Activated naive CD8-positive, alpha-beta T cell treated with anti-CD3 and anti-CD28 coated beads, Interleukin-2, amount 50 U/mL, for 24 hours (primary cell): ENCODE measurements at regions not wholly inside any gene's neighbourhood (a gene's known extent, or its start where the extent isn't known, plus 50 kb on each side); places are given as distances from the start of the nearest gene placed in this dataset.
"Not testable (repeated sequence)": the region's sequence is repeated elsewhere in the genome, so short reads cannot be mapped to it uniquely, and the experiment has no call there.

ENCODE experiments used
- ATAC-seq: fragments of 150-1000 bp; cut with Tn5 transposase; one replicate; pipeline ENCODE4 v1.10.0; 2021
- DNase-seq: peaks from one replicate; pipeline ENCODE4 v3.0.0; 2021
- H3K27ac Mint-ChIP-seq: one replicate; pipeline ENCODE4 v1.8.0; 2021; ENCODE audit warnings: mild to moderate bottlenecking, mixed read lengths
- H3K27me3 Mint-ChIP-seq: one replicate; pipeline ENCODE4 v1.8.0; 2021; ENCODE audit warnings: mixed read lengths
- H3K36me3 Mint-ChIP-seq: one replicate; pipeline ENCODE4 v1.8.0; 2021; ENCODE audit warnings: low read depth, mixed read lengths
- H3K4me1 Mint-ChIP-seq: one replicate; pipeline ENCODE4 v1.8.0; 2021; ENCODE audit warnings: mixed read lengths
- H3K4me3 Mint-ChIP-seq: one replicate; pipeline ENCODE4 v1.8.0; 2021; ENCODE audit warnings: mild to moderate bottlenecking, moderate library complexity, mixed read lengths
- H3K9me3 Mint-ChIP-seq: one replicate; pipeline ENCODE4 v1.8.0; 2021; ENCODE audit warnings: mixed read lengths

GRCh38 chr22:49674479-49675050 lies 153.1 kb downstream of the BRD1 start:
- no peak overlapping the region for H3K27ac Mint-ChIP-seq
- no peaks in the 10 kb centered on the region for H3K36me3 Mint-ChIP-seq
- peaks cover 16% of the 10 kb centered on the region for H3K4me1 Mint-ChIP-seq
- DNase-seq: no peak
- peaks cover 21% of the 10 kb centered on the region for H3K27me3 Mint-ChIP-seq
- H3K9me3 Mint-ChIP-seq: no peaks in the 10 kb centered on the region
- H3K4me3 Mint-ChIP-seq: no peak overlapping the region
- ATAC-seq: no peak

- ATAC-seq (no peak), DNase-seq (no peak)
- H3K4me1 Mint-ChIP-seq: peaks cover 16% of the 10 kb centered on the region
- no peaks in the 10 kb centered on the region for H3K36me3 Mint-ChIP-seq
- H3K27ac Mint-ChIP-seq: no peak overlapping the region
- no peak overlapping the region for H3K4me3 Mint-ChIP-seq
- H3K27me3 Mint-ChIP-seq: peaks cover 21% of the 10 kb centered on the region
- no peaks in the 10 kb centered on the region for H3K9me3 Mint-ChIP-seq
These were observed 154.6 kb downstream of the BRD1 start for GRCh38 chr22:49673048-49673447.

- Mint-ChIP-seq H3K4me1 (peaks cover 19% of the 10 kb centered on the region), H3K9me3 (no peaks in the 10 kb centered on the region), H3K27me3 (peaks cover 21% of the 10 kb centered on the region), H3K36me3 (no peaks in the 10 kb centered on the region), H3K4me3 (no peak overlapping the region), H3K27ac (no peak overlapping the region)
- DNase-seq (no peak), ATAC-seq (no peak)
These were observed 155.6 kb downstream of the BRD1 start for GRCh38 chr22:49672014-49672516.

- Mint-ChIP-seq H3K36me3 (no peaks in the 10 kb centered on the region), H3K9me3 (no peaks in the 10 kb centered on the region), H3K27me3 (peaks cover 21% of the 10 kb centered on the region), H3K4me1 (peaks cover 25% of the 10 kb centered on the region), H3K4me3 (peak overlapping the region; percentile 55), H3K27ac (no peak overlapping the region)
- DNase-seq (no peak), ATAC-seq (no peak)
These were observed 156.2 kb downstream of the BRD1 start for GRCh38 chr22:49671331-49672013.

GRCh38 chr22:49670456-49671330 lies 157.0 kb downstream of the BRD1 start:
- H3K36me3 Mint-ChIP-seq: no peaks in the 10 kb centered on the region
- peak overlapping the region; percentile 55 for H3K4me3 Mint-ChIP-seq
- H3K27me3 Mint-ChIP-seq: peaks cover 21% of the 10 kb centered on the region
- H3K9me3 Mint-ChIP-seq: no peaks in the 10 kb centered on the region
- ATAC-seq (peak; percentile 63), DNase-seq (peak; percentile 44)
- no peak overlapping the region for H3K27ac Mint-ChIP-seq
- peaks cover 30% of the 10 kb centered on the region for H3K4me1 Mint-ChIP-seq

GRCh38 chr22:49669969-49670455 lies 157.7 kb downstream of the BRD1 start:
- not testable (repeated sequence) for H3K9me3 Mint-ChIP-seq, DNase-seq, H3K36me3 Mint-ChIP-seq, H3K27ac Mint-ChIP-seq
- peak; percentile 34 for ATAC-seq
- H3K4me1 Mint-ChIP-seq: peaks cover 30% of the 10 kb centered on the region
- peak overlapping the region; percentile 49 for H3K4me3 Mint-ChIP-seq
- H3K27me3 Mint-ChIP-seq: peaks cover 21% of the 10 kb centered on the region

DNA sequence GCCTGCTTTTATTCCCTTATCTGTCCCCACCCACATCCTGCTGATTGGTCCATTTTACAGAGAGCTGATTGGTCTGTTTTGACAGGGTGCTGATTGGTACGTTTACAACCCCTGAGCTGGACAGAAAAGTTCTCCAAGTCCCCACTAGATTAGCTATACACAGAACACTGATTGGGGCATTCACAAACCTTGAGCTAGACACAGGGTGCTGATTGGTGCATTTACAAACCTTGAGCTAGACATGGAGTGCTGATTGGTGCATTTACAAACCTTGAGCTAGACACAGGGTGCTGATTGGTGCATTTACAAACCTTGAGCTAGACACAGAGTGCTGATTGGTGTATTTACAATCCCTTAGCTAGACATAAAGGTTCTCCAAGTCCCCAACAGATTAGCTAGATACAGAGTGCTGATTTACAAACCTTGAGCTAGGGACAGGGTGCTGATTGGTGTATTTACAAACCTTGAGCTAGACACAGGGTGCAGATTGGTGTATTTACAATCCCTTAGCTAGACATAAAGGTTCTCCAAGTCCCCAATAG lies 158.2 kb downstream of the BRD1 start:
- H3K36me3 Mint-ChIP-seq, H3K27ac Mint-ChIP-seq, DNase-seq, H3K9me3 Mint-ChIP-seq: not testable (repeated sequence)
- H3K27me3 Mint-ChIP-seq: peaks cover 17% of the 10 kb centered on the region
- peaks cover 30% of the 10 kb centered on the region for H3K4me1 Mint-ChIP-seq
- peak; percentile 29 for ATAC-seq
- peak overlapping the region; percentile 49 for H3K4me3 Mint-ChIP-seq

DNA sequence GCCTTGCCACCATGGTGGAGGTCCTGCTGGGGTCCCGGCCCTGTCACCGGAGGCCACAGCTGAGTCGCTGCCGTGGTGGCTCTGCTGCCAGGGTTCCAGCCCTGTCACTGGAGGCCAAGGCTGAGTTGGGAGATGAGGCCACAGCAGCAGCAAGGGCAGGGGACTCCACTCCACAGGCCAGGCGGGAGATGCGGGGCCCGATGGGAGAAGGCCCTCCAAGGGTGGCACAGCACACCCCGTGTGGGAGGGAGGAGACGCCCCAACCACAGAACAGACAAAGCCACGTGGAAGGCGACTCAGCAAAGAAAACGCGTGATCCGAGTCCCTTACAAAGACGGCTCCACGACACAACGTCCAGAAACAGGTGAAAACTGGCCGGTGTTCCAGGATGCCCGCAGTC lies 159.3 kb downstream of the BRD1 start:
- Mint-ChIP-seq H3K36me3 (no peaks in the 10 kb centered on the region), H3K27ac (no peak overlapping the region), H3K9me3 (no peaks in the 10 kb centered on the region), H3K4me3 (no peak overlapping the region), H3K4me1 (peaks cover 30% of the 10 kb centered on the region), H3K27me3 (peaks cover 17% of the 10 kb centered on the region)
- DNase-seq: no peak
- no peak for ATAC-seq

- Mint-ChIP-seq H3K9me3 (no peaks in the 10 kb centered on the region), H3K36me3 (no peaks in the 10 kb centered on the region), H3K4me3 (peak overlapping the region; percentile 51), H3K27me3 (peaks cover 17% of the 10 kb centered on the region), H3K27ac (peak overlapping the region; percentile 47), H3K4me1 (peaks cover 31% of the 10 kb centered on the region)
- ATAC-seq (no peak), DNase-seq (peak; percentile 37)
These were observed 160.4 kb downstream of the BRD1 start for GRCh38 chr22:49667236-49667635.

GRCh38 chr22:49666146-49666809 lies 161.4 kb downstream of the BRD1 start:
- ATAC-seq: no peak
- H3K4me1 Mint-ChIP-seq: peaks cover 36% of the 10 kb centered on the region
- no peak overlapping the region for H3K27ac Mint-ChIP-seq

DNA sequence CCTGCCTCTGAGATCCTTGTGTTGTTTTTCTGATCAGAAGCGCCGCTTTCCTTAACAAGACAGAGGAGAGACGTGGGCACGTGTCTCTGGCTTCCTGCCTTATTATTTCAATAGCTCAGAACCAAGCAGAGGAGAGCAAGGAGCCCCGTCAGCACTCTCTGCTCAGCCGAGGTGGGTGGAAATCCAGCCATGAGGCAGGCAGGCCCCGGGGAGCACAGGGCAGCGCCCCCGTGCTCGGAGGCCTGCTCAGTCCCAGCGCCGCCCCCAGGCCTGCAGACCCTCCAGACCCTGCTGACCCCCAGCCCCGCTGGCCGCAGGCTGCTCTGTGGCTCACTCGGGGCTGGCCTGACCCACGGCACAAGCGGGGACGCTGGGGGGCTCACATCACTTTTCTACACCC lies 162.8 kb downstream of the BRD1 start:
- no peaks in the 10 kb centered on the region for H3K9me3 Mint-ChIP-seq
- no peaks in the 10 kb centered on the region for H3K36me3 Mint-ChIP-seq
- ATAC-seq: no peak
- peaks cover 39% of the 10 kb centered on the region for H3K4me1 Mint-ChIP-seq
- H3K27ac Mint-ChIP-seq: no peak overlapping the region
- no peak overlapping the region for H3K4me3 Mint-ChIP-seq
- peaks cover 6% of the 10 kb centered on the region for H3K27me3 Mint-ChIP-seq
- no peak for DNase-seq

More at GRCh38 chr22:49666146-49666809, 161.4 kb downstream of the BRD1 start:
- Mint-ChIP-seq H3K36me3 (no peaks in the 10 kb centered on the region), H3K9me3 (no peaks in the 10 kb centered on the region), H3K27me3 (peaks cover 10% of the 10 kb centered on the region), H3K4me3 (peak overlapping the region; percentile 8)
- no peak for DNase-seq

DNA sequence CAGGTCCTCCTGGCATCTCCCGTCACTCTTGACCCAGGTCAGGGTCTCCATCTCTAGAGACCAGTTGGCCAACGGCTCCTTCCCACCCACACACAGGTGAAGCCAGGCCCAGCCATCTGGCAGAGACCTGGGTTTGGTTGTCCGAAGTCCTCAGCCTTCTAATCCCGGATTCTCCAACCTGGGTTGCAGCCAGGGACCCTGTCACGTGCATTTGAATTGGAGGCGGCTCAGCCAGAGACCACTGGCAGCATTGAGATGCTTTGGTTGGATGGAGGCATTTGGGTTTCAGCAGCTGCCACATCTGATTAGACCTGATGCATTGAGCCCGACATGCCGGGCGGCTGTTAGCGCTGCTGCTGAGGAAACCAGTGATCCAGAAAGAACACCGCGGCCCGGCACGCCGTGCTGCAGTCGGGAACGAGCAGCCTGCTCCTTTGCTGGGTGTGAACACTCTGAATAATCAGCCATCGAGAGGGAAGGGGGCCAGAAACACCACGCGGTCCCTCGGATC lies 163.2 kb downstream of the BRD1 start:
- peaks cover 39% of the 10 kb centered on the region for H3K4me1 Mint-ChIP-seq
- no peak overlapping the region for H3K27ac Mint-ChIP-seq
- no peak overlapping the region for H3K4me3 Mint-ChIP-seq
- H3K36me3 Mint-ChIP-seq: no peaks in the 10 kb centered on the region
- no peaks in the 10 kb centered on the region for H3K9me3 Mint-ChIP-seq
- DNase-seq (no peak), ATAC-seq (no peak)
- peaks cover 6% of the 10 kb centered on the region for H3K27me3 Mint-ChIP-seq

GRCh38 chr22:49663823-49664222 lies 163.8 kb downstream of the BRD1 start:
- DNase-seq: no peak
- ATAC-seq: no peak
- H3K36me3 Mint-ChIP-seq: no peaks in the 10 kb centered on the region
- H3K9me3 Mint-ChIP-seq: no peaks in the 10 kb centered on the region
- H3K4me1 Mint-ChIP-seq: peaks cover 33% of the 10 kb centered on the region
- no peak overlapping the region for H3K4me3 Mint-ChIP-seq
- H3K27me3 Mint-ChIP-seq: peaks cover under 1% of the 10 kb centered on the region
- no peak overlapping the region for H3K27ac Mint-ChIP-seq

DNA sequence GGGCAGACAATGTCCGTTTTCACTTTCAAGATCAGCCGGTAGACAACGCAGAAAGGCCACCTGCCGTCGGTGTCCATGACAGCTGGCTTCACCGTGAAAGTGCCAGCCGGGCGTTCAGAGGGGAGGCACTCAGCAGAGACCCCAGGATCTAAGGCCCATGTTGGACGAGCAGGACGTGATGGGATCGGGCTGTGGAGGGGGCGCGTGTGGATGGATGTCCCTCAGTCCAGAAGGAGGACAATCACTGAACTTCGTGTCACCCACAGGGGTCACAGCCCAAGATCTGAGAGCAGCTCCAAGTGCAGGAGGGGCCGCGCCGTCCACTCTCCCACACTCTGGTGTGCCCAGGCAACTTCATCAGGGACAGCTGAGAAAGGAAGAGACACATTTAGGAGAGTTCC lies 164.4 kb downstream of the BRD1 start:
- no peak overlapping the region for H3K27ac Mint-ChIP-seq
- no peaks in the 10 kb centered on the region for H3K27me3 Mint-ChIP-seq
- H3K9me3 Mint-ChIP-seq: no peaks in the 10 kb centered on the region
- no peaks in the 10 kb centered on the region for H3K36me3 Mint-ChIP-seq
- H3K4me3 Mint-ChIP-seq: no peak overlapping the region
- peaks cover 30% of the 10 kb centered on the region for H3K4me1 Mint-ChIP-seq
- ATAC-seq (no peak), DNase-seq (no peak)
